MM.1S (cell line): ENCODE measurements at regions not wholly inside any gene's neighbourhood (a gene's known extent, or its start where the extent isn't known, plus 50 kb on each side); places are given as distances from the start of the nearest gene placed in this dataset.

Source experiments
- EZH2 ChIP-seq: fragments of 300-600 bp; sonication (generic); optimal IDR thresholded peaks from 2 replicates; pipeline ENCODE3; 2017; ENCODE audit warnings: low read depth, mild to moderate bottlenecking, antibody characterized with exemption, low read length, mixed read lengths
- EZH2phosphoT487 ChIP-seq: fragments of 300-600 bp; sonication (generic); IDR thresholded peaks from 2 replicates; pipeline ENCODE4 v1.6.1; 2018; ENCODE audit warnings: antibody characterized with exemption, low read length
- TF ChIP-seq, protein P1 (sequence below): fragments of 300-600 bp; sonication (generic); IDR thresholded peaks from 2 replicates; pipeline ENCODE4 v1.5.1; 2016; ENCODE audit warnings: antibody characterized with exemption, low read length, mixed read lengths

DNA sequence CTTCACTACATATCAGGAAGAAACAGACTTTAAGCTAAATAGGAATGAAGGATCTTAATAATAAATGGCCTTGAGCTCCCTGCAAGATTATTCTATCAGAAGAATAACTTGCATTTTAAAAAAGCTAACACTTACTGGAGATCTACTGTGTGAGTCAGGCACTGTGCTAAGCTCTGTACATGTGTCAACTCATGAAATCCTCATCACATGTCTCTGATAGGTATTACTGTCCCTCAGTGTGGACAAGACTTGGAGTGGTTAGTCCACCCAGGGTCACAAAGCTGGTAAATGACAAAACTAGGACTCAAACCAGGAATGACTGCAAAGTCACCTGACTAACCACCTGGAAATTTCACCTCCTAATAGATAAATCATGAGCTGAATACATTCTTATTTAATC lies 57.1 kb upstream of the KCTD7 start:
- TF ChIP-seq, protein P1, sequence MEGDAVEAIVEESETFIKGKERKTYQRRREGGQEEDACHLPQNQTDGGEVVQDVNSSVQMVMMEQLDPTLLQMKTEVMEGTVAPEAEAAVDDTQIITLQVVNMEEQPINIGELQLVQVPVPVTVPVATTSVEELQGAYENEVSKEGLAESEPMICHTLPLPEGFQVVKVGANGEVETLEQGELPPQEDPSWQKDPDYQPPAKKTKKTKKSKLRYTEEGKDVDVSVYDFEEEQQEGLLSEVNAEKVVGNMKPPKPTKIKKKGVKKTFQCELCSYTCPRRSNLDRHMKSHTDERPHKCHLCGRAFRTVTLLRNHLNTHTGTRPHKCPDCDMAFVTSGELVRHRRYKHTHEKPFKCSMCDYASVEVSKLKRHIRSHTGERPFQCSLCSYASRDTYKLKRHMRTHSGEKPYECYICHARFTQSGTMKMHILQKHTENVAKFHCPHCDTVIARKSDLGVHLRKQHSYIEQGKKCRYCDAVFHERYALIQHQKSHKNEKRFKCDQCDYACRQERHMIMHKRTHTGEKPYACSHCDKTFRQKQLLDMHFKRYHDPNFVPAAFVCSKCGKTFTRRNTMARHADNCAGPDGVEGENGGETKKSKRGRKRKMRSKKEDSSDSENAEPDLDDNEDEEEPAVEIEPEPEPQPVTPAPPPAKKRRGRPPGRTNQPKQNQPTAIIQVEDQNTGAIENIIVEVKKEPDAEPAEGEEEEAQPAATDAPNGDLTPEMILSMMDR: no peak
- no peak for TF ChIP-seq EZH2
- TF ChIP-seq EZH2phosphoT487: no peak
